ENCODE measurements at regions not wholly inside any gene's neighbourhood (a gene's known extent, or its start where the extent isn't known, plus 50 kb on each side); places are given as distances from the start of the nearest gene placed in this dataset.

DNA sequence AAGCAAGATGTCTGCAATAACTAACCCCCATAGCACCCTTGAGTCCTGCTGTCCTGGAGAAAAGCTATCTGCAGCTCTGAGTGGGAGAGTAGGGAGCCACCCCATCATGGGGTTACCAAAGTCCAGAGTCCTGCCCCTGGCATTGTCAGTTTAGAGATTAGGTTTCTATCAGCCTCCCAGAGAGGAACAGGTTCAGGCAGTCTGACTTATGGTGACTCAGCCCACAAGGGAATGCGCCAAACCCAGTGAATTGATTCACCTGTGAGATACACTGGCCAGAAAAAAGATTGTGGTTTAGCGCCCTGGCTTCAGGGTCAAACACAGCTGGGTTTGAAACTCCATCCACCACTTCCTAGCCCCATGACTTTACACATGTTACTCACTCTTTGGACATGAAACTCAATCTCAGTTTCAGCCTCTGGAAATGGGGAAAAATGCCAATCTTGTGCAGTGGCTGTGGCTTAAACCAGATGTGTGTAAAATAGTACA lies 263.6 kb upstream of the HES1 start:
- Histone ChIP-seq H3K27ac (ENCODE audit: low read length) (no peak overlapping the region), H3K27me3 (ENCODE audit: control insufficient read depth, insufficient read depth, low read length) (peaks cover 4% of the 10 kb centered on the region; the same call in 1 of the 2 replicates), H3K9me3 (ENCODE audit: control insufficient read depth, insufficient read depth, low read length) (no peaks in the 10 kb centered on the region), H3K4me1 (ENCODE audit: control insufficient read depth, insufficient read depth, low read length) (peaks cover 6% of the 10 kb centered on the region; the same call in 1 of the 2 replicates), H3K36me3 (ENCODE audit: control insufficient read depth, insufficient read depth, low read length) (no peaks in the 10 kb centered on the region), H3K4me3 (ENCODE audit: low read length) (no peak overlapping the region)
- no CpG with 5 or more reads among the region's 2 CpGs for WGBS (ENCODE audit: insufficient coverage, insufficient read length)
- no peak for DNase-seq (ENCODE audit: low read depth, low spot score)

DNA sequence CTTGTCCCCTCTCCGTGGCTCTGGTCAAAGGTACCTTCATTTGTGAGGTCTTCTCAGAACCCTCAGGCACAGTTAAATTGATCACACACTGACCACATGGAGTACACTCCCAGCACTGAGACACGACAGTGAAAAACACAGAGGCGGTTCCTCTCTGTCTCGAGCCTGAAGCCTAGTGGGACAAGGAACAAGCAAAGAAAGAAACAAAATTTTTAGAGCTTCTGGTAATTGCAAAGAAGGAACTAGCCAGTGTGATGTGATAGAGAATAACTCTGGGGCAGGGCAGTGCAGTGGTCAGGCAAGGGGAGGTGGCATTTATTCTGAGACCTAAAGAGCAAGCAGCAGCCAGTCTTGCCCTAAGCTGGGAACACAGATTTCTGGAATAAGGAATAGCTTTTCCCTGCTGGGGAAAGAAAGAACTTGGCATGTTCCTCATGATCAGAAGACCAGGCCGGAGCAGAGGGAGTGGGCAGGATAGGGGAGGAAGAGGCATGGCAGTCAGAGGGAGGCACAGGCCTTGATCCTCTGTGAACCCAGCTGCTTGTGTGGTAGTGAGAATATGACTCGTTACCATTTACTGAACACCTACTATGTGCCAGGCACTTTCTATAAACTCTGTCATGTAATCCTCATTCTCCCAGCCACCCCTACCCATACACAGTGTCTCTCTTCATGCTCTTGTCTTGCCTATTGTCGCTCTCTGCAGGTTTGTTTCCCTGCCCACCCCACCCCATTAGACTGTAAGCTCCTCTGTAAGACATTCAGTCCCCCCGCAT lies 262.3 kb upstream of the HES1 start:
- Histone ChIP-seq H3K27me3 (ENCODE audit: control insufficient read depth, insufficient read depth, low read length) (peaks cover 4% of the 10 kb centered on the region; the same call in 1 of the 2 replicates), H3K4me1 (ENCODE audit: control insufficient read depth, insufficient read depth, low read length) (peaks cover 6% of the 10 kb centered on the region; the same call in 1 of the 2 replicates), H3K4me3 (ENCODE audit: low read length) (no peak overlapping the region), H3K9me3 (ENCODE audit: control insufficient read depth, insufficient read depth, low read length) (no peaks in the 10 kb centered on the region), H3K27ac (ENCODE audit: low read length) (no peak overlapping the region), H3K36me3 (ENCODE audit: control insufficient read depth, insufficient read depth, low read length) (no peaks in the 10 kb centered on the region)
- DNase-seq (ENCODE audit: low read depth, low spot score): no peak
- WGBS (ENCODE audit: insufficient coverage, insufficient read length): no CpG with 5 or more reads among the region's 8 CpGs

DNA sequence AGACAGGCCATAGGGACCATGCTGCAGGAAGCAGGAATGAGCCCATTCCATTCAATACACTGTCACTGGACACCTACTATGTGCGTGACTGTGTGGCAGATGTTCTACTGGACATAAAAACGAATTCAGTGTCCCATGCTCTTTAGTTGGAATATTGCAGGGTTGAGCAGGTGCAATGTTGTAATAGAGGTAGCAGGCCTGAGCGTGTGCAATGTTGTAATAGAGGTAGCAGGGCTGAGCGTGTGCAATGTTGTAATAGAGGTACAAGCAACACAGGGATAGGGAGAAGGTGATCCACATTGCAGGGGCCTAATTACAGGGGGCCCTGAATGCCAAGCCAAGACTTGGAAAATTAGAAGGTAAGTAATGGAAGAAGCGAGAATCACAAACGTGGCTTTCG lies 261.4 kb upstream of the HES1 start:
- WGBS (ENCODE audit: insufficient coverage, insufficient read length): no CpG with 5 or more reads among the region's 7 CpGs
- Histone ChIP-seq H3K9me3 (ENCODE audit: control insufficient read depth, insufficient read depth, low read length) (no peaks in the 10 kb centered on the region), H3K4me3 (ENCODE audit: low read length) (no peak overlapping the region), H3K4me1 (ENCODE audit: control insufficient read depth, insufficient read depth, low read length) (peaks cover 4% of the 10 kb centered on the region), H3K27ac (ENCODE audit: low read length) (no peak overlapping the region), H3K36me3 (ENCODE audit: control insufficient read depth, insufficient read depth, low read length) (no peaks in the 10 kb centered on the region), H3K27me3 (ENCODE audit: control insufficient read depth, insufficient read depth, low read length) (peaks cover 4% of the 10 kb centered on the region; the same call in 1 of the 2 replicates)
- no peak for DNase-seq (ENCODE audit: low read depth, low spot score)

DNA sequence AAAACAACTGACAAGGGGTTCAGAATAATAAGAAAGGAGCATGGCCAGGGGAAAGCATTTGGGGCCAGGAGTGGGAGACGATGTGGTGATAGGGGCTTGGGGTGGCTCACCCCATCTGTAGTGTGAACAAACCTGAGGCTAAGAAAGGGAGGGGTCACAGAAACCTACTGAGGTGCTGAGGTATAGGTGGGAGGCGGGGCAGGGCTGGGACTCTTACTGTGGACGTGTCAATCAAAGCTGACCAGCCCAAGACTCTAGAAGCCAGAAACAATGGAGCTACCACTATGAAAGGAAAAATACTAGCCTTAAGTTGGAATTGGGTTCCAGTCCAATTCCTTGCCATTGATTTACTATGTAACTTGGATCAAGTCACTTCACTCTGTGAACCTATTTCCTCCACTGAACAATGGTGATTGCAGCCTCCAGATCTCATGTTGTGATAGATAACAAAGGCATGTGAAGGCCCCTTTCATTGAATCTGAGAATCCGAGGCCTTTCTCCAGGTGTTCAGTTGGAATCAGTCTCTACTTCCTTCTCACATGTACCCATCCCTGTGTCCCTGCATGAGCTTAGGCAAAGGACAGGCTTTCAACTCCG lies 260.9 kb upstream of the HES1 start:
- no peaks in the 10 kb centered on the region for H3K36me3 ChIP-seq (ENCODE audit: control insufficient read depth, insufficient read depth, low read length)
- peaks cover 3% of the 10 kb centered on the region; the same call in 1 of the 2 replicates for H3K27me3 ChIP-seq (ENCODE audit: control insufficient read depth, insufficient read depth, low read length)
- peaks cover 5% of the 10 kb centered on the region for H3K4me1 ChIP-seq (ENCODE audit: control insufficient read depth, insufficient read depth, low read length)
- no peaks in the 10 kb centered on the region for H3K9me3 ChIP-seq (ENCODE audit: control insufficient read depth, insufficient read depth, low read length)
- no CpG with 5 or more reads among the region's 5 CpGs for WGBS (ENCODE audit: insufficient coverage, insufficient read length)
- H3K4me3 ChIP-seq (ENCODE audit: low read length): no peak overlapping the region
- no peak overlapping the region for H3K27ac ChIP-seq (ENCODE audit: low read length)
- no peak for DNase-seq (ENCODE audit: low read depth, low spot score)

DNA sequence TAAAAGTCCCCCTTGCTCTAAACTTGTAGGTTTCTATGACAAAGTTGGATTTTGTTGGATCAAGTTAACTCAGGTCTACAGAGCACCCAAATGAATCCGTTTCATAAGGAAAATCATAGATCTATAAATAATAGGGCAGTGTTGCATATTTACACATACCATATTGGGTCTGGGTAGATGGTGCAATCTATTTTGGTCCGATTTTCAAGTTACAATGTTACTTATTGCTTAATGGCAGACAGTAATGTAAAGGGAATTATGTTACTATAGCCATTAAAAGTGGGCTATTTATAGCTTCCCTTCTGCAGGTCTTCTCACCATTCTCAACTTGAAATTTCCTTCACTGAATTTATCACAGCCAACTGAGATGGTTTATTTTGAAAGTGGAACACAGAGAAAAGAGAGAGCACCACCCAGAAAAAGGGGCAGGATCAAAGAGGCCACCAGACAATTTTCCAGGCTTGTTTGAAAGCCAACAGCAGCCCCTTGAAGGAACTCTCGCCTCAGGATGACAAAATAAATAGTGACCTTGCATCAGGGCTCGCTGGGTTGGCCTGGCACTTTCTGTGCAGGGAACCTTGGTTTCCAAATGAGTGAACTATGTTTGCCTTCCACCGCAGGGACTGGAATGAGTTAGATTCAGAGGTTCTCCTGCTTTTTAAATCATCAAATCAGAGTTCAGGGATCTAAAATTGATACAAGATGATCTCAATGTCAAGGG lies 260.2 kb upstream of the HES1 start:
- DNase-seq (ENCODE audit: low read depth, low spot score): no peak
- Histone ChIP-seq H3K36me3 (ENCODE audit: control insufficient read depth, insufficient read depth, low read length) (no peaks in the 10 kb centered on the region), H3K9me3 (ENCODE audit: control insufficient read depth, insufficient read depth, low read length) (no peaks in the 10 kb centered on the region), H3K4me1 (ENCODE audit: control insufficient read depth, insufficient read depth, low read length) (peaks cover 3% of the 10 kb centered on the region; the same call in 1 of the 2 replicates), H3K4me3 (ENCODE audit: low read length) (no peak overlapping the region), H3K27ac (ENCODE audit: low read length) (no peak overlapping the region), H3K27me3 (ENCODE audit: control insufficient read depth, insufficient read depth, low read length) (no peaks in the 10 kb centered on the region; the same call in 1 of the 2 replicates)
- no CpG with 5 or more reads among the region's 5 CpGs for WGBS (ENCODE audit: insufficient coverage, insufficient read length)

DNA sequence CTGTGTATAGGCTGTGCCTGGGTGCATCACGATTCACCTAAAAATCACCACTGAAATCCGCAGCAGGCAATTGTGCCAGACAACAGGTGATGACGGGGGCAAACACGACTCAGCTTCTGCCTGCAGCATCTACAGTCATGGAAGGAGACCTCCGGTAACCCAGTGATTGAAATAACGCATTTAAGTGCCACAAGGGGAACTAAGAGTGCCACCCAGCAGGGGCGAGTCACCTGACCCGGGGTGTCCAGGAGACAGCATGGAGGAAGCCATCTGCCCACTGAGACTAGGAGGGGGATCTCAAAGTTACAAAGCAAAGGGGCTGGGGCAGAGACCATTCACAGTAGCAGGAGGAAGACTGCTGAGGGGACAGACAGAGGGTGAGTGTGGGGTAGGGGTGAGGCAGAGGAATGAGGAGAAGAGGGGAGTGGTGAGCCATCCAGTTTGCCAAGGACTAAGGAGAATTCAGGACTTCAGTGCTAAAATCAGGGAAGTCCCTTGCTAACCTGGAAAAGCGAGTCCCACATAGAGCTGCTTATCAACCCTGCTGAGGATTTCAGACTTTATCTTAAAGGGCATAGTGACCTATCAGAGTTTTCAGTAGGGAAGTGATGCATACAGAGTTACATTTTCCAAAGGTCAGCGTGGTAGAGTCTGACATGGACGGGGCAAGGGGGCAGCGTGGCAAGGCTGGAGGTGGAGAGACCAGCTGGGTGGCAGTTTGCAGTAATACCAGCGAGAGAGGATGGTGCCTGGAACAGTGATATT lies 256.7 kb upstream of the HES1 start:
- no peak for DNase-seq (ENCODE audit: low read depth, low spot score)
- Histone ChIP-seq H3K9me3 (ENCODE audit: control insufficient read depth, insufficient read depth, low read length) (no peaks in the 10 kb centered on the region), H3K27ac (ENCODE audit: low read length) (no peak overlapping the region), H3K4me3 (ENCODE audit: low read length) (no peak overlapping the region), H3K4me1 (ENCODE audit: control insufficient read depth, insufficient read depth, low read length) (peaks cover 3% of the 10 kb centered on the region; the same call in 1 of the 2 replicates), H3K27me3 (ENCODE audit: control insufficient read depth, insufficient read depth, low read length) (no peaks in the 10 kb centered on the region), H3K36me3 (ENCODE audit: control insufficient read depth, insufficient read depth, low read length) (no peaks in the 10 kb centered on the region)
- WGBS (ENCODE audit: insufficient coverage, insufficient read length): no CpG with 5 or more reads among the region's 13 CpGs

DNA sequence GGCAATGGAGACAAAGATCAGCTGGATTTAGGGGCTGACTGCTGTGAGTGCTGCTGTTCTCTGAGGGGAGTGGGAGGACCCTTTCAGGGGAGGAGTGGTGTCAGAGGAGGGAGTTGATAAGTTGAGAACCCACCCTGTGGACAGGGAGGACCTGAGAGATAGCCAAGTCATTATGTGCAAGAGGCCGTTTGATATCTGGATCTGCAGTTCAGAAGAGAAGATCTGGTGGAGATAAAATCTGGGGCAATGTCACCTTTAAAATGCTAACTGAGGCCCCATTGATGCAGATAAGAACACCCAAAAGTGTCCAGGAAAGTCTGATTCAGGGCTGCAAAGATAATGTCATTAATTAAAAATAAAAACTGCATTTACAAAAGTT lies 256.1 kb upstream of the HES1 start:
- Histone ChIP-seq H3K4me1 (ENCODE audit: control insufficient read depth, insufficient read depth, low read length) (peaks cover 3% of the 10 kb centered on the region; the same call in 1 of the 2 replicates), H3K36me3 (ENCODE audit: control insufficient read depth, insufficient read depth, low read length) (no peaks in the 10 kb centered on the region), H3K9me3 (ENCODE audit: control insufficient read depth, insufficient read depth, low read length) (no peaks in the 10 kb centered on the region), H3K27me3 (ENCODE audit: control insufficient read depth, insufficient read depth, low read length) (no peaks in the 10 kb centered on the region), H3K27ac (ENCODE audit: low read length) (no peak overlapping the region), H3K4me3 (ENCODE audit: low read length) (no peak overlapping the region)
- no peak for DNase-seq (ENCODE audit: low read depth, low spot score)
- WGBS (ENCODE audit: insufficient coverage, insufficient read length): no CpG with 5 or more reads among the region's 1 CpG

DNA sequence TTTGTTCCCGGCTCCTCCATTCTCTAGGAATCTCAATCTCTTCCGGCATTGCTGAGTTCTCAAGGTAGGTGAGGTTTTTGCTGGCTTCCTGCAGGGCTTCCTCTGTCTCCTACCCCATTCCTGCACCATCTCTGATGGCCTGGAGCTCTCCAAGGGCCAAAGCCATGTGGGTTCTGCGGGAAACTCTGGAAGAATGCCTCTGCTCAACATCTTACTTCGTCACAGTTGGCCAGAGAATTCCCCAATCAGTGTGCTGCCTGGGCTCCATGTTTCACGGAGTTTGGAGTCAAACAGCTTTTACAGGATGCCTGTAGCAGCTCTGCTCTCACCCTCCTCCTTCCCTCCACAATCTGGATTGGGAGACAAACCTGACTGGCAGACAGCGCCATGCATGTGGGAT lies 253.9 kb upstream of the HES1 start:
- no peaks in the 10 kb centered on the region for H3K36me3 ChIP-seq (ENCODE audit: control insufficient read depth, insufficient read depth, low read length)
- no peaks in the 10 kb centered on the region for H3K9me3 ChIP-seq (ENCODE audit: control insufficient read depth, insufficient read depth, low read length)
- no peak for DNase-seq (ENCODE audit: low read depth, low spot score)
- H3K27me3 ChIP-seq (ENCODE audit: control insufficient read depth, insufficient read depth, low read length): no peaks in the 10 kb centered on the region
- no peak overlapping the region for H3K27ac ChIP-seq (ENCODE audit: low read length)
- no peak overlapping the region for H3K4me3 ChIP-seq (ENCODE audit: low read length)
- peaks cover 1% of the 10 kb centered on the region; the same call in 1 of the 2 replicates for H3K4me1 ChIP-seq (ENCODE audit: control insufficient read depth, insufficient read depth, low read length)
- WGBS (ENCODE audit: insufficient coverage, insufficient read length): no CpG with 5 or more reads among the region's 6 CpGs

DNA sequence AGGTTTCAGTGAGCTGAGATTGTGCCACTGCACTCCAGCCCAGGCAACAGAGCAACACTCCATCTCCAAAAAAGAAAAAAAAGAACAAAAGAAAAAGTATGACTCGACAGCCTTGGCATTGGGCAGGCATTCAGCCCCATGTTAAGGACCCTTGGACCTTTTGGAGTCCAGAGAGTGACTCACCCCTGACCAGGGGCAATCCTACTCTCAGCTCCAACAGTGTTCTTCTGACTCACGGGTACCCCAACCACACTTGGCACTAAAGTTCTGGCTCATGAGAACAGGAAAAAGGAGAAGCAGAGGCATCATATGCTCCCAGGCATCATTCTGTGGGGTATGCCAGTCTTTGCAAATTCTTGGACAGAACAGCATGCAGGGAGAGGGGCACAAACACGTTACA lies 252.4 kb upstream of the HES1 start:
- no peaks in the 10 kb centered on the region for H3K36me3 ChIP-seq (ENCODE audit: control insufficient read depth, insufficient read depth, low read length)
- no peak overlapping the region for H3K4me3 ChIP-seq (ENCODE audit: low read length)
- H3K27me3 ChIP-seq (ENCODE audit: control insufficient read depth, insufficient read depth, low read length): no peaks in the 10 kb centered on the region
- H3K9me3 ChIP-seq (ENCODE audit: control insufficient read depth, insufficient read depth, low read length): no peaks in the 10 kb centered on the region
- peaks cover 1% of the 10 kb centered on the region; the same call in 1 of the 2 replicates for H3K4me1 ChIP-seq (ENCODE audit: control insufficient read depth, insufficient read depth, low read length)
- no peak overlapping the region for H3K27ac ChIP-seq (ENCODE audit: low read length)
- no peak for DNase-seq (ENCODE audit: low read depth, low spot score)
- WGBS (ENCODE audit: insufficient coverage, insufficient read length): no CpG with 5 or more reads among the region's 3 CpGs

DNA sequence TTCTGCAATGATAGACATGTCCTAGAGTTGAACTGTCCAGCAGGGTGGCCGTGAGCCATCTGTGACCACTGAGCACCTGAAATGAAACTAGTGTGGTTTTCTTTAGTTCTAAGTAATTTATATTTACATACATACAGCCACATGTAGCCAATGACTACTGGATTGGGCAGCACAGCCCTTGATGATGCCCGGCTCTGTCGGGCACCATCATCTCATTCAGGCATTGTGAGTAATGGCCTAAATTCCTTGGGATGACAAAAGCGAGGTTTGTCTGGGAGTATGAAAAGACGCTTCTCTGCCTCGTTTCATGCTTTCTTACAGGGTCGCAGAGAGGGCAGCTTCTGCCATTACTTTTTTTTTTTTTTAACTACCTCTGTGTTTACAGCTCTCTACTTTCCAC lies 251.9 kb upstream of the HES1 start:
- no CpG with 5 or more reads among the region's 7 CpGs for WGBS (ENCODE audit: insufficient coverage, insufficient read length)
- H3K4me1 ChIP-seq (ENCODE audit: control insufficient read depth, insufficient read depth, low read length): peaks cover 1% of the 10 kb centered on the region; the same call in 1 of the 2 replicates
- H3K9me3 ChIP-seq (ENCODE audit: control insufficient read depth, insufficient read depth, low read length): no peaks in the 10 kb centered on the region
- H3K36me3 ChIP-seq (ENCODE audit: control insufficient read depth, insufficient read depth, low read length): no peaks in the 10 kb centered on the region
- no peak overlapping the region for H3K4me3 ChIP-seq (ENCODE audit: low read length)
- H3K27ac ChIP-seq (ENCODE audit: low read length): no peak overlapping the region
- no peak for DNase-seq (ENCODE audit: low read depth, low spot score)
- H3K27me3 ChIP-seq (ENCODE audit: control insufficient read depth, insufficient read depth, low read length): no peaks in the 10 kb centered on the region
